HPDE6-E6E7 (cell line): ENCODE measurements at regions not wholly inside any gene's neighbourhood (a gene's known extent, or its start where the extent isn't known, plus 50 kb on each side); places are given as distances from the start of the nearest gene placed in this dataset.
"Not testable (repeated sequence)": the region's sequence is repeated elsewhere in the genome, so short reads cannot be mapped to it uniquely, and the experiment has no call there.

ENCODE experiments used
- DNase-seq: peaks from one replicate; pipeline ENCODE4 v3.0.0; 2011; ENCODE audit warnings: missing footprints; ENCODE audit errors: extremely low spot score

DNA sequence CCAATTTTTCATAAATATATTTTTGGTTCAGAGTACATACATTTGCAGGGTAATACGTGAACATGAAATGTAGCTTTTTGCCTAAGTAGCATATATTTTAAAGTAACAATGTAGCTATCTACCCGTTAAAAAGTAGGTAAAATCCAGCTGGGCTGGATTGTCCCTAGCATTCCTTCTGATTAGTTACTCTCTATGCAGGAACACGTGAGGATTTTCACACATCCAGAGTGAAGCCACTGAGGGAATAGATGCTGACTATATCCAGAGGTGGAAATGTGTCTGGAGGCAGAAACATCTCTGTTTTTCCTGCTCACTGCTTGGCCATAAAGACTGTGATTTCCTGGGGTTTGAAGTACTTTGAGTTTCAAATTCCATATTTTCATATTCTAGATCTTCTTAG is 338.9 kb upstream of the KIAA1217 start:
- DNase-seq = no peak

DNA sequence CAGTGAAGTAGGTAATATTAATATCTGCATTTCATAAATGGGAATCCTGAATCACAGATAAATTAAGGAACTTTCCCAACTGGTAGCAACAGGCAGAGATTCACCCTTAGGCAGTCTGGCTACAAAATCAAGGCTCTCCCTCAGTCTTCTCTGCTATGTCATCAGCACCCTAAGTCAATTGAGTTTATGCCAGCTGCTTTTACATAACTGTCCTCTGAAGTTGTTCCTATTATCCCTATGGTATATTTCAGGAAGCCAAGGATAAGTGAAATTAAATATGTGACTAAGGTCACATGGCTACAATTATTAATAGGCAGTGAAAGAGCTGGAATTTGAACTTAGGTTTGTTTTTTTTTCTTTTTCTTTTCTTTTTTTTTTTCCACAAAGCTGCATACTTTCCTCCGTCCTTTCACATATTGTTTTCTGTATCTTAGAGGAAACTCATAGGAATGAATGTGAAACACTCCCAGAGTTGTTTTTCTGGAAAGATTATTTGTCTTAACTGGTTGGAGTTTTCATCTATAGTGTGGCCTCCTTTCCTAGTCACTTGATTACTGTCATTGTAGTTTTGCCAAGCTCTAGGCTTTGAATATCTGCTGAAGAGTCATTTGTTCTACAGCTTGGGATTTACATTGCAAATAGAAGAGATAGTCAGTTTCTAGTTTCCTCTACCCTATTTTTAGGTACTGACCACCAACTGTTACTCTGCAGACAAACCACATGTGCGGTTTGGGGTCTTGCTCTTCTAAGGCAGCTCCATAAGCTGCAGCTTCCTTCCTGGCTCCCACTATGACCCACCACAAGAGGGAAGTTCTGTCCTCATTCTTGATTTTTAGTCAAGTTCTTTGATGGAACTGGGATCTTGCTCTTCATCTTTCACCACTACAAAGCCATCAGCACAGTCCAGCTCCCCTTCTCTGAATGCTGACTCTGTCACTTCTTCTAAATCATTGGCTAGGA is 338.0 kb upstream of the KIAA1217 start:
- no peak for DNase-seq

DNA sequence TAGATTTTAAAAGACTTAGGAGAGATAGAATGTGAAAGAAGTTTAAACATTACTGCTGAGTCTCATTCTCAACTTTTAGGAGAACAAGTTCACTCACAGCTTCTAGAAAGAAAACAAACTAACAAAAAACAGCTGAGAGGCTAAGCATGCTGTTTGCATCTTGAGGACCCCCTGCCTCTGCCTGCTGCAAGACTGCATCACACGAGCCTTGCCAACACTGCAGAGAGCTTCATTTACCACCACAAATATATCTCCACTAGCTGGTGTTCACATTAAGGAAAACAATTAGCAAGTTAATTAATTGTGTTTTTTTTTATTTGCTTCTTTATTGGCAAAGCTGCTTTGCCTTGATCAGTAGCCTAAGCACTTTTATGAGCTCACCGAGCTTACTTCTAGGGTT is 336.6 kb upstream of the KIAA1217 start:
- no peak for DNase-seq

DNA sequence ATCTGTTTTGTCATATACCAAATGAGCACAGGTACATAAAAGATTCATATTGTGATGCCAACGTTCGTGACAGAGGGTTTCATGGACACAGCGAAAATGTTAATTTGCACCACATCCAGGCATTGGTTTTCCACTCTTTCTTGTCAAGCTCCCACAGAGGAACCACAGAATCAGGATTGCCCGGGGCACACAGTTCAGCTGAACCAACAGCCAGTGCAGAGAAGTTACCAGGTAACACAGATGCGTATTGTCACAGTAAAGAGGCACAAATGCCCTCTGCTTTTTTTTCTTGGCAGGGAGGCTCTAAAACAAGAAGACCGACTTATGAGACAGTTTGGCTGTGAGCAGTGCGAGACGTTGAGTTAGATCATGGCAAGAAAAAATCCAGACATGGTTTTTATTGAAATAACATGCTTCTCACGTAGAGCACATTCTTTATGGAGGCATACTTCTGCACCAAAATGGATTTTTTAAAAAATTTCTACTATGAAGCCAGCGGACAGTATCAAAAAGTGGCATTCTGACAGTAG is 331.1 kb upstream of the KIAA1217 start:
- DNase-seq = no peak

DNA sequence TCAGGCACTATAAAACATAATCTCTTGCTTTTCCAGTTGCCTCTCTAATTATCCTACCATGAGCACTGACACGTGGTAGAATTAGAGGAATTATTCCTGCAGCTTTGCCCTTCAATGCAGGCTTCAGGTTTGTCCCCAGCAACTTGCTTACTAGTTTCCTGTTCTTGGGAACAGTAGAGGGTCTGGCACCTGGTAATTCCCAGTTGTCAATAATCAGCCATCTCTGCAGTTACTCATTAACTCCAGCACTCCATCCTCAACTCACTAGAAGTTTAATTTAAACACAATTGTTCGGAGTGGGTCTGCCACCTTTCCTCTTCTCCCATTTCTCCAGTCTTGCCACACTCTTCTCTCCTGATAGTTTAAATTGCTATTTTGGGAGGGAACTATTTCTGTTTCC is 324.3 kb upstream of the KIAA1217 start:
- no peak for DNase-seq

DNA sequence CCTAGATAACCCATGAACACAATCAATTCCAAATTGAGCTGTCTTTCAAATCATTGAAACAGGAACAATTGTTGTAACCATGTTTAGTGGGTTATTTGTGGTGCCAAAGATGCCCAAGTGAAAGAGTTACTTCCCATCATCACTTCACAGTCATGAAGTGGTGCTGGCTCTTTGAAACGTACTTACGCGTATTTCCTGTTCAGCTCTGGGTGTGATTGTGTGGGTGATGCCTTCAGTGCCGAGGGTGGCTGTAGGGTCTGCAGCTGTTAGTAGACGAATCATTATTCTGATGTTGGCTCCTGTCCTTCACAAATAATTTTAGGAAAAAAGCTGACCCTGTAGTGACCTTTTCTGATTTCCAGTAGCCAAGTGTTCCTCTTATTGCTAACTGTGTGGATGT is 323.1 kb upstream of the KIAA1217 start:
- DNase-seq = no peak

DNA sequence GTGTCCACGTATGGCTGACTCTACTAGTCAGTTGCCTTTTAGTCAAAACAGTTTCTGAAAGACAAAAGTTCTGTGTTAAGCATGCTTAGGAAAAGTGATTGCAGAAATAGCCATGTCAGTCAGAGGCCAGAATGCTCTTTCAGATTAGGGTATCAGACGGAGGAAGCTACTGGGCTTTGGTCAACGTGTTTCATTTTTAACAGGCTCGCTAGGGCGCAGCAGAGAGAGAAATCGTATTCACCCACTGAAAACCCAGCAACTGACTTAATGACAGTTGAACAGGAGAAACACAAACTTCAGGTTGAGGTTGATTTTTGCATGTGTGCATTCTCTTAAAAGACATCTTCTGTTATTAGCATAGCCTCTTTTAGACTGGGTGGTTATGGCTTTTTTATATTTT is 322.6 kb upstream of the KIAA1217 start:
- DNase-seq = no peak

DNA sequence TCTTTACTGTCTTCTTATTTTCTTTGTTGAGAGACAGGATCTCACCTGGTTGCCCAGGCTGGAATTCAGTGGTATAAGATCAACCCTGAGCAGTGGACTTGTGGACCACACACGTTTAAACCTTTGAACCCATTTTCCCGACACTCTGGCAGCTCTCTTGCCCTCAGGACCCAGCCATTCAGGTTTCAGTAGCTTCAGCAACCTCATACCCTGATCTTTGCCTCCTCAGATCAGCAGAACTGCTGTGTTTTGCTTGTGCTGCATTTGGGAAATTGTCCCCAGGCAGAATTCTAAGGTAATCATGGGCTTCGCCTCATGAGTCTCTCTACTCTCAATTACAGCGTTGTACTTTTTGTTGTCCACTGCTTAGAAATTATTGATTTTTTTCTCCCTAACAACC is 317.6 kb upstream of the KIAA1217 start:
- no peak for DNase-seq

DNA sequence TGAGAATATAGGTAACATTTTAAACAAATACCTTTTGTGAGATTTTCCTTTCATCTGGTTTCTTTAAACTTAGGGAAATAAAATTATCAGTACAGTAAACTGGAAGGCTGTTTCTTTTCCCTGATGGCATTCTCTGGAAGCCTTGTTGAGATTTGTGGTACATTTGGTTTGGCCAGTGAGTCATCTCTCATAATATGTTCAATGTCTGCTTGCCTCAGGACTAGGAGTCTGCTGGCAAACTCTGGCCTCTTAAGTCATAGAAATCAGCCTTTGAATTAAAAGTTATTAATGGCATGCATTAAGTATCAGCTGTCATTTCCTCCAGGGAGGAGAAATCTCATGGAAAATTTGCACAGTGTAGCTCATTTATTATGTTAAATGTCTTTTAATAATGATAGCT is 316.6 kb upstream of the KIAA1217 start:
- no peak for DNase-seq

DNA sequence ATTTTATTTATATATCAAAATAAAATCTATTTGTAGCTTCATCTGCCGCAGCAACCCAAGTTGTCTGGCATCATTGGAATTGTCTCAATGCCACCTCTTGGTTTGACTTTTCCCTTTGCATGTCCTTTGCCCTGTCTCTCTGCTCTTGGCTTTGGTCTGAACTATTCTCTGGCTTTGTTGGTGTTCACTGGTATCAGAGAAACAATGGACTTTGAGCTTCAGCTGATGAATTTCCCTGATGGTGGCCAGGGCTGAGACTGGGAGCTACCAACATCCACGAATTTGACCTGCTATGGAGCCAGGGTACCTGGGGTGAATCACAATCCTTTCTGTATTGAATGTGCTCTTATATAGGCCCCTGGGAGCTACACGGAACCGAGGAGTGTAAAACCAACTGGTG is 311.7 kb upstream of the KIAA1217 start:
- no peak for DNase-seq

DNA sequence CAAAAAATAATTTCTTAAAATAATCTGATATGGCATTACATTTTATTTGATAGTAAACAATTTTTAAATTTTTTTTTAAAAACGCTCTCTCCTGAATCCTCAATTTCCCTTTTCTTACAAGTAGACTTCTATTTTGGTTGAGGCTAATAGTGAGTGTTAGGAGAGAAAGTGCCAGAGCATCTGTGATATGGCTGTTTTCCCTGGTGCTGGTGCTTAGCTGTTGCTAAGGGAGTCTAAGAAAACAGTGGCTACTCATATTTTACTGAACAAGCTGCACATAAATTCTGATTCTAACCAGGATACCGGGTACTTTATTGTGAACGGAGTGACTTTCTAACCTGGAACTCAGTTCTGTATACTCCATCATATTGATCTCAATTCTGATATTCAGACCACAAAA is 311.1 kb upstream of the KIAA1217 start:
- no peak for DNase-seq

DNA sequence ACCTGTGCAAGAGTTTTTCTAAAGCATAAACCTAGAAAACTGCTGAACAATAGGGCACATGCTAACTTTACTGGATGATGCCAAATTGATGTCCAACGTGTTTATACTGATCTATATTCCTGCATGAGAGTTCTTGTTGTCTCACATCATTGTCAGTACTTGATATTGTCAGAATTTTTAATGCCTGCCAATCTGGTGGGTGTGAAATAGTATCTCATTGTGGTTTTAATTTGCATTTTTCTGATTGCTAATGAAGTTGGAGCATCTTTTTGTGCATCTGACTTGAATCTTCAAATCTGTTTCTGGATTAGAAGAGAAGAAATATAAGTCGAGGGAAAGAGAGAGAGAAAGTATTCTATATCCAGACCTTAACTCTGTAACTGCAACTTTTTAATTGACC is 309.8 kb upstream of the KIAA1217 start:
- DNase-seq = no peak

DNA sequence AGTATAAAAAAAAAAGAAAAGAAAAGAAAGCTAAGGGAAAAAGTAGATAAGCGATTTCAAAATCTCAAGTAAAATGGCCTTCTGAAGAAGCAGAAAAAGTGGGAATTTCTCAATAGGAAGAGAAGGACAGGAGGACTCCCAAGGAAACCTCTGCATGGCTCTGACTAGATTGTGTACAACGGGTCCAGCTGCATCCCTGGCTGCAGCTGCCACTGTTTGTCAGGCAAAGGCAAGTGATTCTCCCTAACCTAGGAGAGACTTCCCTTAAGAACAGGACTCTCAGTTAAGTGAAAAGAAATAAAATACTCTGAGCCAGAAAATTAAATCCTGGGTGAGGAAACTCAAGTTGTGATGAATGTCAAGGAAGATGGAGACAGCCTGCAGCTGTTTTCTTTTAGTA is 298.6 kb upstream of the KIAA1217 start:
- no peak for DNase-seq

DNA sequence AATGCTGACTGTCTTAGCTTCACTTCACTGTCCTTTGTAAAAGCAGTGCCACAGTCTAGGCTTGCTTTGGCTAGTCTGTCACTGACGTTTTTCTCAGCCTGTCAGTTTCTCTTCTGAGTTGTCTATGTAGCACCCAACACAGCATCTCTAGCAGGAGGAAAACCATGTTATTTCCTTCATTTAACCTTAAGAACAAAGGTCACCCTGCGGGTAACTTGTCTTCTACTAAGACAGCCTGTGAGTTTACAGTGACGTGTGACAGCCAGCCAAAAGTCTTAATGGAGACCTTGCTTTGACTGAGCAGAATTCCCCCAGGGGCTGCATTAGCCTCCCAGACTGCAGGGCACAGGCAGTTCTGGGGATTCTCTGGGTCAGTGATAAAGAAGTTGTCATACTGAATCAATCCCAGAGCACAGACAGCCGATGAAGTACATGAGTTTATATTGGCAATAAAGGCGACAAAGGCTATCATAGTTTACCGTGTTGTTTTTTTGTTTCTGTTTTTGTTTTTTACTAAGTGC is 296.0 kb upstream of the KIAA1217 start:
- DNase-seq = no peak

DNA sequence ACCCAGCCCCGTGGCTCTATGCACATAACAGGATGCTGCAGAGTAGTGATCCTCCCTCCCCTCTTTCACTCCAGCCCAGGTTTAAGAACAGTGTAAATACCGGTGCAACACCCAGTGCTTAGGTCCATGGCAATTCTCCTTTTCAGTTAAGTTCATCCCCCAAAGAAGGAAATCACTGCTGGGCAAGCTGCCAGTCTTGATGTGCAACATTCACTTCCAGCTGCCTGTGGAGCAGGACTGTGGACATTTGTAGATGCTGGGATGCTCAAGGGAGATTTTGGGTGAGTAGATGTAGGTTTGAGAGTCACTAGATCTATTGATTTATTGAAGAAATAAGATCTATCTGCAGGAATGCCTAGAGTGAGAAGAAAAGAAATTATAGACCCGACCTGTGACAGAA is 294.3 kb upstream of the KIAA1217 start:
- DNase-seq = no peak

DNA sequence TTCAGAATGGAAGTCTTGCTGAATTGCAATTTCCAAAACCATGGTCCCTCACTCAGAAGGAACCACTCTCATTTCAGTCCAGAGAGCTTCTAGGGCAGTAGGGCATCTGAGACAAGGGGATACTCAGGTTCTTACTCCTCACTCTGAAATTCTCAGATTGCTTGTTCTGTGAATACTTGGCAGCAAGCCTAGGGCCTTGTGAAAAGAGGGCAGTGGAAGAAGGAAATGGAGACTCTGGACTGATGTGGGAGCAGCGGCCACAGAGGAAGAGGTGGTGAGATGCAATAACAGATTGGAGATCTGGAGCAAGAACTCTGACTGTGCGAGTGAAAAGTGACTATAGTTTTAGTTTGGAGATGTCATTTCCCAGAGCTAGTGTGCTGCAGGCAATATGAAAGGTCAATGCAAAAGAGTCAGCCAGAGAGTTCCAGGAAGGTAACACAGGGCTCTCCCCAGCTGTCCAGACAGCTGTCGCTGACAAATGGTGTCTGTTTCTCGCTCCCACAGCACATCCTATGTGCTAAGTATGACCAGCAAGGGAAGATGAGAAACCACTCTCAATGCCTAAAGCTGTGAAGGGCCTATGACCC is 291.6 kb upstream of the KIAA1217 start:
- DNase-seq = no peak

DNA sequence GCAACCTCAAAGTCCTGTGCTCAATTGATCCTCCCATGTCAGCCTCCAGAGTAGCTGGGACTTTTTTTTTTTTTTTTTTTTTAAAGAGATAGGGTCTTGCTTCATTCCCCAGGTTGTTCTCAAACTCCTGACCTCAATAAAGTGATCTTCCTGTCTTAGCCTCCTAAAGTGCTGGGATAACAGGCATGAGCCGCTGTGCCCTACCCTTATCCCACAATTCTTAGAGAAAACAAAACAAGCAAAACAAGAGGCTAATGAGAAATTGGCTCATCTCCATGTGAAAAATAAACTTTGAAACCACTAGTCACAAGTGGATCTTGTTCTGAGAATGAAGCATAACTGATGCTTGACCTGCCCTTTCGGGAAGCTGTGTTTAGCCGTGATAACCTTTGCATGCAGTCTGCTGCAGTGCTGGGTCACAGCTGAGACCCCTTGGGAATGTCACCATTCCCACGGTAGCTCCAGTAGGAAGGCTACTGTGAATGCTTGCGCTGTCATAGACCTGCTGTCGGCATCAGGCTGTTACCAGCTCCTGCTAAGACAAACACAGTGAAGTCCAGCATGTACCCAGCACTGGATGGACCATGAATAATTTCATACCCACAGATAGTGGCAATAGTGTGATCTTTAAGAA is 290.7 kb upstream of the KIAA1217 start:
- no peak for DNase-seq

DNA sequence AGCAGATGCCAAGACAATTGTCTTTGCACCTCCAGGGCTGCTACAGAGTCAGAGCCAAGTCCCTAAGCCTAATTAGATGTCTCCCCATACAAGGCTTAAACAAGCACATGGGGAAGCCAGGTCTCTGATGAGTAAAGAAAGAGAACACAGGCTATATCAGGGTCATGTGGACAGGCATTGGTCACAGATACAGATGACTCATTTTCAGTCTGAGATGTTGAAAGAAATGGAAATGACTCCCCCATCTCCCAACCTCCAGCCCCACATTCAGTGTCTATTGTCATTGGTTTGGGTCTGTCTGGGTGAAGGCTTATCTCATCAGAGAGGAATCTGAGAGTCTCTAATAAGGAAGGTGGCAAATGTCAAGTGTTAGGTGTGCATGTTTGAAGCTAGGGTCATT is 290.1 kb upstream of the KIAA1217 start:
- no peak for DNase-seq

DNA sequence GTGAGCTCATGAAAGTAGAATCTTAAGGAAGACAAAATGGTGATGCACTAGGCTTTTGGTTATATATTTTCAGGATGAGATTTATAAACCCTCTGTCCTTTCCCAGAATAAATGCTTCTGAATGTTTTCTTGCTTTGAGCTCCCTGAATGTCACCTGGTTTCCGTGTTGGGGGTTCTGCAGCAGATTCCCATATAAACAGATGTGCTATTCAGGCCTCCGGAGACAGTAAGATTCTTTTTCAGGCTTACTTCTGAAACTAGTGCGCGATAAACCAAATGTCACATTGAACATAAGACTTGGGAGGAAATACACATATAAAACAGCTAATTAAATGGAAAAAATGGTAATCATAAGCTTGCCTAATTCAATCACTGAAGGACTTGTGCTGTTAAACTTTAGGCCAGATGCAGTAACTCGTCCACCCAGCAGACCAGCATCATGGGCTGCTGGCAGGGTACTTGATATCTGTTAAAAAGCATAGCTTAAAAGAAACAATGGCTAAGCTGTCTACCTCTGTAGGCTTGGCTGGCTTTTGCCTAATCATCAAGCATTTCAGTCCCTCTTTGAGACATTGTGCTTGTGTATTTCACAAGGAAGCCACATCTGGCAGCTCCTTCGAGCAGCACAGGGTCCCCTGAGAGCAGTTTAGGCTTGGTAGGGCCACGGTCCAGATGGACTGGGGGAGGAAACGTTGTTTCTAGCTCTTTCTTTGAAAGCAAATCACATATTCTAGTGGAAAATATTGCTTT is 281.2 kb upstream of the KIAA1217 start:
- no peak for DNase-seq

DNA sequence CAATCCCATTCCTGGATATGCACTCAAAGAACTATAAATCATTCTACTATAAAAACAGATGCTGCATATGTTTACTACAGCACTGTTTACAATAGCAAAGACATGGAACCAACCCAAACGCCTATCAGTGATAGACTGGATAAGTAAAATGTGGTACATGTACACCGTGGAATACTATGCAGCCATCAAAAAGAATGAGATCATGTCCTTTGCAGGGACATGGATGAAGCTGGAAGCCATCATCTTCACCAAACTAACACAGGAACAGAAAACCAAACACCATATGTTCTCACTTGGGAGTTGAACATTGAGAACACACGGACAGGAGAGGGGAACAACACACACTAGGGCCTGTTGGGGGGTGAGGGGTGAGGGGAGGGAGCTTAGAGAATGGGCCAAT is 274.9 kb upstream of the KIAA1217 start:
- not testable (repeated sequence) for DNase-seq

DNA sequence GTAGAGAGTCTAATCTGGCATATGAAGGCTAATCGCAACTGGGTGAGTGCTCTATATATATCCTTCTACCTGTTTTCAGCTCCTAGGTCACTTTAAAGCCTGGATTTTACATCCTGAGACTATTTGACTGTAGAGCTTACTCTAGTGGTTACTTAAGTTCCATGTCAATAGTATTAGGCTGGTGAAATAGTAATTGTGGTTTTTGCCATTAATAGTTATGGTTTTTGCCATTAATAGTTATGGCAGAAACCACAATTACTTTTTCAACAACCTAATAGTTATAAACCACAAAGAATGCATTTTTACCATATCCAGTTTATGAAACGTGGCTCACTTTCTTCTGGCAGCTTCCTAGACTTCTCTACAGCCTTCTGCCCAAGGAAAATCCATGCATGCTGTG is 263.1 kb upstream of the KIAA1217 start:
- DNase-seq = no peak

DNA sequence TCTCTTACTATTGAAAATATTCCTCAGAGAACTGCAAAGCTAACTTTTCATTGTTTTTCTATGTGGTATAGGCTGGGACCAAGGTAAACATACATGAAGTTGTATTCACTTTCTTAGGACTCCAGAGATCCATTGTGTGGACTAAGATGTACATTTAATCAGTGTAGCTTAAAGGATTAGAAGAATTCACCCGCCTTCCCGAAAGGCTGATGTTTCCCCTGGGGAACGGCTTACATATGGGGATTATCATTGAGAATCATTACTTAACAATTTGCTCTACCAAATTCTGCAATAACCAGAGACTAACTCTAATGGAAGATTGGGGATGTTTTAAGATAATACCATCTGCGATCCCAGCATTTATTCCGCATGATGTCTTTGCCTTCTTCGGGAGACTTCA is 257.1 kb upstream of the KIAA1217 start:
- DNase-seq = no peak
